OCI-M1 (cell line): ENCODE measurements at regions not wholly inside any gene's neighbourhood (a gene's known extent, or its start where the extent isn't known, plus 50 kb on each side); places are given as distances from the start of the nearest gene placed in this dataset.
"Not testable (repeated sequence)": the region's sequence is repeated elsewhere in the genome, so short reads cannot be mapped to it uniquely, and the experiment has no call there.

Experiments
- DNase-seq: peaks from one replicate; lab custom pipeline; 2025; lab: John Stamatoyannopoulos, UW

DNA sequence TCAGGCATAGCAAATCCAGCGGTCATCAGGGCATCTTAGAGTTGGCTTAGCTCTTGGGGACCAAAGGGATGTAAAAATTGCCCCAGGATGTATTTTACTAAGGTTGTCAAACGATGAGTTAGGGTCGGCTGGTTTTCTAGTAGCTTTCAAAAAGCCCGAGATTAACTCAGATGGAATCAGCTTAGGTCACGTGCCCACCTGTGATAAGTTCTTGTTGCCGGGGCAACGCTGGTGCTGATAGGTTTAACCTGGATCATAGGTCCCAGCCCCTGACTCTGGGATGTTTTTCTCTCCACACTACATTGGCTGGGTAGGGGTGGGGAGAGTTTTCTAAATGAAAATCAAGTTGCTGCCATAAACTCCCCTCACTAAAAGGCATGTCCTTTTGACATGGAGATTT is 257.3 kb upstream of the SULF2 start:
- DNase-seq, result no peak

DNA sequence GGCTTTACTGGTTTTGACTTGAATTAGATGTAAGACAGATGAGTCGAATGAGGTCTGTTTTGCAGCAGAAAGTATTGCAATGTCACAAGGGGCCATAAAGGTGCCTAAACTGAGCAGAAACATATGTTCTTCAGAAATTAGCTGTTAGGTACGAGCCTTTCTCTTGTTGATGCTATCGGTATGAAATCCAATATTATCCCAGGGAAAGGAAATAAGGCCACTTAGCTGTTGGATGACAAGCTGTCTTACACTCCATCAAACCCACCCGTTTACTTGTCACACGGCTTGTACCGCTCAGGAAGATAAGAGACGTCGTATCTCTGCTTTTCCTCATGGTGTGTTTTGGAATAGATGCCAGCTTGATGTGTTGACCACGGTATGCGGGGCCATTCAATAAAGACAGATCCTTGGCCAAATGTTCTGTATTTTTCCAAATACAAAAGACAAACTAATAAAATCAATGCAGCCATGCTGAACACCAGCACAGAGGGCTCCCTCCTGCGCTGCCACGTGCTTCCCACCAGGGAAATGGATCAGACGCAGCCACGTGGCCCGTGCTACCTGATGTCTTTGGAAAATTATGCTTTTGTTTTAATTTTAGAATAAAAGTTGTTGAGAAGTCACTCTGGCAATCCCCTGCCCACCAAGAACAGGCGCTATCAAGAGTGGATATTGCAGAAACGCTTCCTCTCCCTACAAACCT is 255.9 kb upstream of the SULF2 start:
- DNase-seq, result no peak

DNA sequence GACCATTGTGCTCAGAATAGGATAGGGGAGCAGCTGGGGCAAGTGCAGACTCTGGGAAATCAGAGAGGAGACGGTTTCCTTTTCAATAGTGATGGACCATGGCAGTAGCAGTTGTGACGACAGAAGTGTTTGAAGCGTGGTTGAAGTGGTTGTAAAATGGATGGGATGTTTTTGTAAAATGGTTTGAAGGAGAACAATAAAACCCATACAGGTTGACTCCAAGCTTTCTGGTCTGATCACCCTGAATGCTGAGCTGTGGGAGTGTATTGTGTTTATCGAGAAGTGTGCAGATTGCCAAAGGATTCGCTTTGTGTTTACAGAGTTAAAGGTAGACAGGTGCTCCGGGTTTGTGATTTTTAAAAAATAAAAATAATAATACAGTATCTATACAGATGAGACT is 255.2 kb upstream of the SULF2 start:
- no peak for DNase-seq

DNA sequence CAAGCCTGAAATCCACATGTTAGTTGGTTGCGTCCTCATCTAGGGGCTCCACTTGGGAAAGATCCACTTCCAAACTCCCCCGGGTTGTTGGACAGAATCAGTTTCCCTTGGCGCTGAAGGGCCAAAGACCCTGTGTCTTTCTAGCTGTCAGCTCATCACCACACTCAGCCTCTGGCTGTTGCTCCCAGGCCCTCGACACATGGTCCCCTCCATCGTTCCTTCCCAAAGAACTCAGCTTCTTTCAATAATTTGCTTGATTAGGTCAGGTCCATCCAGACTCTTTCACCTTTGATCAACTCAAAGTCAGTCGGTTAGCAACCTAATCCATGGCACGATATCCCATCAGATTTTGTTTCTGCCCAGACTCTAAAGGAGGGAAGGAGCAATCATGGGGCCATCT is 254.8 kb upstream of the SULF2 start:
- no peak for DNase-seq

DNA sequence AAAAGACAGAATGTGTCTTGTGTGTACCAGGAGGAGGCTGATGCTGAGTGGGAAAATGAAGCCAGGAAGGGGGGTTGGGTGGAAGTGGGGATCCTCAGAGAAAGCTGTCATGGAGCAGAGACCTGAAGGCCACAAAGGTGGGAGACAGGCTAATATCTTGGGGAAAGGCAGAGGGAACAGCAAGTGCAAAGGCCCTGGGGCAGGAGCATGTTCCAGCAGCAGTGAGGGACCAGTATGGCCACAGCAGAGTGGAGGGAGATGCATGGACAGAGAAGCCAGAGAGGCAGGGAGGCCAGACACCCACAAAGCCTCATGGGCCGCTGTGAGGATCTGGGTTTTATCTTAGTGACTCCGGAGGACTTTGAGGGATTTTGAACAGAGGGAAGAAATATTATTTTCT is 254.2 kb upstream of the SULF2 start:
- DNase-seq, result no peak

DNA sequence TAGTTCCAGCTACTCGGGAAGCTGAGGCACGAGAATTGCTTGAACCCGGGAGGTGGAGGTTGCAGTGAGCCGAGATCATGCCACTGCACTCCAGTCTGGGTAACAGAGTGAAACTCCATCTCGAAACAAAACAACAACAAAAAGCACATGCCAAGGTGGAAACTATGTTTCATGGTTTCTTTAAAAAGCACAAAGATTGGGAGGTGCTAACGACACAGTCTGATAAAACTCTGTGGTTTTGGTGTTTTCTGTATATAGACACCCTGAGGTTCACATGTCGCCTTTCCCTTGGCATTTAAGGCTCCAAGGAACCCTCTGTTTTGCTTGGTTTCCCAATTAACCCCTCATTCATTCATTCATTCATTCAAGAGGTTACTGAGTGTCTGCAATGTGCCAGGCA is 253.4 kb upstream of the SULF2 start:
- no peak for DNase-seq

DNA sequence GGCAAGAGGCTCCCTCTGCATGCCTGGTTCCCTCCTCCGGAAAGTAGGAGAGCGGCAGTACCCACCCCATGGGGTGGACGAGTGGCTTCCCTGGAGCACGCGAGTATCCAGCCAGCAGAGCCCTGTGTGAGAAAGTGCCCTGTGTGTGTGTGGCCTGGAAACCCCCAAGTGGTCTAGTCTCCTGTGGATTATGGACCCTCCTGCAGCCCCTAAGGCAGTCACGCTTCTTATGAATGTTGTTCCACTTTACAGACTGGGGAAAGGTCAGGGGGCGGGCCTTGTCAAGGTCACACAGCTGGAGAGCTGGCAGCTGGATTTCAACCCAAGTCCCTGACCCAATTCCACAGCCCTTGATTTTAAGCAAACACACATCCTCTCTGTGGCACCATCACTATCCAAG is 252.5 kb upstream of the SULF2 start:
- not testable (repeated sequence) for DNase-seq

DNA sequence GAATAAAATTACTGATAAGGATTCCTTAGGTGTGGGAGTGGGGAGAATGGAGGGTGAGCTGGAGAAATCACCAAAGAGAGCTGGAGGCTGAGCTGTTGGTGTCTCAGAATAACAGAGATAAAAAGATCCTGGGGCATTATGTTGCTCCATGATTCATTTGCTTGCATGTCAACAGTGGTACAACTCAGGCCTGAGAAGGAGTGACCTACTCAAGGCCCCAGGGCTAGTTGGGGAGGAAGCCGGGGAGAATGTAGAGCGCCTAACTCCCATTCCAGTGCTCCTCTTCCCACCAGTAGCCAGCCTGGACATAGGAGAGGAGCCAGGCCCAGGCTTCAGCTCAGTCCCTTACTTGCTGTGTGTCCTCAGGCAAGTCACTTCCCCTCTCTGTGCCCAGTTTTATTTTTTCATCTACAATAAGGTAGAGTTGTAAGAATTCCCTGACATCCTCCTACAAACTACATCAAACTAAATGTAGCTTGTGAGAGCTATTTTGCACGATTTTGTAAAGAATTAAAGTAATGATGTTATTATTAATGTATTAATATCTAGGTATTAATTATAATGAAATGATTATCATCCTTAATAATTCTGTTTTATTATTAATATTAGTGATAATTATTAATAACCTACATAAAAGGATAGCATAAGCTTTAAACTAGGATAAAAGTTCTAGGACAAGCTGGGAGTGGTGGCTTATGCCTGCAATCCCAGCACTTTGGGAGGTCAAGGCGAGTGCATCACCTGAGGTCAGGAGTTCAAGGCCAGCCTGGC is 250.9 kb upstream of the SULF2 start:
- DNase-seq, result no peak

DNA sequence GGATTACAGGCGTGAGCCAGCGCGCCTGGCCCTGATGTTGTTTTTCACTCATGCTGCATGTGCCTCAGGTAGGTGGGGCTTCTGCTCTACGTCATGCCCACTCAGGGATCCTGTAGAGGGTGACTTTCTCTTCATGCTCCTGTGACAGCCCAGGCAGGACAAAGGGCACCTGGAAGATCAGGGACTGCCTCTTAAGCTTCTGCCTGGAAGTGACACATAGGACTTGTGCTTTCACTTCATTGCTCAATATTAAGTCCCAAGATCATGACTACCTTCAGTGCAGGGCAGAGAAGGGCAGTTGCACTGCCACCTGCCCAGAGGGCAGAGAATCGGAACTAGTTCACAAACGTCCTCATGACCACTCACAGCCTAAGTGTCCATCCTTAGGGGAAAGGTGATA is 249.5 kb upstream of the SULF2 start:
- DNase-seq, result no peak

DNA sequence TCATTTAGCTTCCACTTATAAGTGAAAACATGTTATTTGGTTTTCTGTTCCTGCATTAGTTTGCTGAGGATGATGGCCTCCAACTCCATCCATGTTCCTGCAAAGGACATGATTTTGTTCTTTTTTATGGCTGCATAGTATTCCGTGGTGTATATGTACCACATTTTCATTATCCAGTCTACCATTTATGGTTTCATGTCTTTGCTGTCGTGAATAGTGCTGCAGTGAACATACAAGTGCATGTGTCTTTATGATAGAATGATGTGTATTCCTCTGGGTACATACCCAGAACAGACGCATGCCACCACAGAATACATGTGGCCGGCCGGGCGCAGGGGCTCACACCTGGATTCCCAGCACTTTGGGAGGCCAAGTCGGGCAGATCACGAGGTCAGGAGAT is 247.7 kb upstream of the SULF2 start:
- not testable (repeated sequence) for DNase-seq

DNA sequence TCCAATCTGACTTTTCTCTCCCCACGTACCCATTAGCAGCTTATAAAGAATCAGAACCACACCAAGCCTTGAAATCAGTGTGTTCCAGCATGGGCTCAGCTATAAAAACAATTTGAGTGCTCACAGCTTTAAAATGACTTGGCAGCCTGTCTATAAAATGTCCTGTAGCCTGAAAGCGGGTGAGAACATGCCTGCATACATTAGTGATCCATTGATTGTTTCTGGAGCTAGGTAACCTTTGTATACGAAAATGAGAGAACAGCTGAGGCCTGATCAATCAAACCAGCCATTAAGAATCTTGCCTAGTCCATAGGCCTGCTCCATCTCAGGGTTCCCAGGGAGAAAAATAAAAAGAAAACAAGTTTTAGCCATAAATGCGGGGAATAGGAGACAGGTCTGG is 245.8 kb upstream of the SULF2 start:
- no peak for DNase-seq

DNA sequence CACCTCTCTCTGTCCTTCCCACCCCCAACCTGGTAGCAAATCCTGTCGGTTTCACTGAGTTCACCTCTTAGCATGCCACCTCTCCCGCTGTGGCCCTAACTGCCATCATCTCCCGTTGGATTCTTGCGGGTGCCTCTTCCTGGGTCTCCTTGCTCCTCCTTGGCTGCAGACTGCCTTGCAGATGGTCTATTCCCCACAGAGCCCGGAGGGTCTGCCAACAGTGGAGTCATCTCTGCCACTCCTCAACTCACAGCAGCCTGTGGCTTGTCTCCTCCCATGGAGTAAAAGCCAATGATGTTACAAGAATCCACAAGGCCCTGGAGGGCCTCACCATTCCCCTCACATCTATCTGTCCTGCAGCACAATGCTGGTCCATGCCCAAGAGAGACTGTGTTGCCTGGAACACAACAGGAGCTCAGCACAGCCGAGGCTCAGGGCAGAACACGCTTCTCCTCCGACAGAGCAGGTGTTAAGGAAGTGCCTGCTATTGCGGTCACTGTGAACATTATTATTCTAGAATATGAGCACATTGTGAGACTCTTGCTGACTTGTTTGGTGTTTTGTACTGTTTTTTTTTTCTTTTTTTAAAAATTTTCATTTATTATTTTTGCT is 241.8 kb upstream of the SULF2 start:
- no peak for DNase-seq

DNA sequence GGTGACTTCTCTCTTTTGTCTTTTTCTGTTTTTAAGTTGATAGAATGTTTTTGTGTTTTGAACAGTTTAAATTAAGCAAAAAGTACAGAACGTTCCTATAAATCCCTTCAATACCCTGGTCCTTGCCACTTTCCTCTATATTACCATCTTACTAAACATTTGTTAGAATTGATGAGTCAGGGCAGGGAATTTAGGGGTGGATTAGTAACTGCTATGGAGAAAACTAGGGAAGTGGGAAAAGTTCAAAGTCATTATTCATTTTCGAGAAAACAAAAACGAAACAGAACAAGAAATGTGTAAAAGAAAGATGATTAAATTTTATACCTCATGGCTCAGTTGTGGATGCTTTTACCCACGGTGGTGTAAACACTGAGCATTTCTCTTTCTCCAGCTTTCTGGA is 240.4 kb upstream of the SULF2 start:
- DNase-seq, result no peak

DNA sequence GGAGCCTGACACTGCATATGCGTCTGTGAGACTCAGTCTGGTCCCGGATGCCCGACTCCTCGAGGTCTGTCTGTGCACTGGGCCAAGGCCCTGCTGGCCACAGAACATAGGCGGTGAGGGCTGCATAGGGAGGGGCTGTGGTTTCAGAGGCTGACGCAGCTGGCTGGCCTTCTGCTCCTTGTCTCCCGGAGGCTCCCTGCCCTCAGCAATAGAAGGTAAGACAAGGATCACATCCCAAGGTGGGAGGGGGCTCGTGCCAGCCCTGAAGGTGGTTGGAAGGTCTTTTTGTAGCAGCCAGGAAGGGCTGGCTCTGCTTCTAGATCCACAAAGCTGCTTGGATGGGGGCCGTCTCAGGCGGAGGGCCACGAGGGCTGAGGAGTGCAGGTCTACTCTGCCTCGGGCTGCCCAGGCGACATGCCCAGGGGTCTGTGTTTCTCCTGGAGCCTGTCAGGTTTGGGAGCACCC is 239.8 kb upstream of the SULF2 start:
- no peak for DNase-seq

DNA sequence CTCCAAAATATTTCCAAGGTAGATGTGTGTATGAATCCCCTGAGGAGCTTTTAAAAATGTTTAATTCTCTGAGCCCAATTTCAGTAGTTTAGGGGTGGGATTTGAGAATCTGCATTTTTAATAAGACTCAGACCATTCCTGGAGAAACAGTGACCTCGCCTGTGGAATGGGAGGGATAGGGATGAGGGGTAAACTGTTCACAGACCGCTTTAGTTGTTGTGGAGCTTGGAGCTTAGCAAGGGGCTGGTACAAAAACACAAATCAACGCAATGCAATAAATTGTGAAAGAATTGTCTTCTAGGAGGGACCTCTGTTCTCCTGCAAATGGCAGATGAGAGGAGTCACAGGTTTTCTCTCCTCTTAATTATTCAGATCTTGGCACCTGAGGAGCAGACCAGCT is 239.3 kb upstream of the SULF2 start:
- DNase-seq, result no peak

DNA sequence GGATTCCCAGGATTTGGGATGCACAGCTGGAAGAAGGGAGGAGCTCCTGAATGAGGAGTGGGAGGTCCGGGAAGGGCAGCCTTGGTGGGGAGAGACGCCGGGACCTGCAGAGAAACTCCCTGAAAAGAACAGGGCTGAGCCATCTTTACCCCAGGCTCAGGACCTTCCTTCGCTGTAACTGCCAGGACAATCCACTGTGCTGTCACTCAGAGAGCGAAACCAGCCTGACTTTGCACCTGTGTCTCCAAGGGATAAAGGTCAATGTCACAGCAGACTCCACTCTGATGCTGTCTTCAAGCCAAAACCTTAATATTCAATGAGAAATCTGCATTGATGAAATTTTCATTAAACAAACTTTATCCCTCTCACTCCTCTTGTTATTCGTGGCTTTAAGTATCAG is 235.4 kb upstream of the SULF2 start:
- DNase-seq, result not testable (repeated sequence)

DNA sequence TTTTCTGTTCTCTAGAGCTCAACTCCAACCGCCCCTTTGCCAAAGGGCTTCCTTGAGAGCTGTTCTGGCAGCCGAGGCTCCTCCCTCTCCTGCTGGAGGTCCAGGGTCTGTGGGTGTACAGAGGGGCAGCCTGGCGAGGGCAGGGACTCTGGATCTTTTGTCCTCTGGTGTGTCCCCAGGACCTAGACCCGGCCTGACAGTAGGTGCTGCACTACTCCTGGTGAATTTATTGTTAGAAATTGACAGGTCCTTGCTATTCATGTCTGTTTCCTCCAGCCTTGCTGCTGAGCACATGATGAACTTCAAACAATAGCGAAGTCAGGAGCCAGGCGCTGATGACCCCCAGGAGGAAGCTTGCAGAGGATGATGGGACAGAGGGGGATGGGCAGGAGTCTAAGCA is 234.7 kb upstream of the SULF2 start:
- DNase-seq, result no peak

DNA sequence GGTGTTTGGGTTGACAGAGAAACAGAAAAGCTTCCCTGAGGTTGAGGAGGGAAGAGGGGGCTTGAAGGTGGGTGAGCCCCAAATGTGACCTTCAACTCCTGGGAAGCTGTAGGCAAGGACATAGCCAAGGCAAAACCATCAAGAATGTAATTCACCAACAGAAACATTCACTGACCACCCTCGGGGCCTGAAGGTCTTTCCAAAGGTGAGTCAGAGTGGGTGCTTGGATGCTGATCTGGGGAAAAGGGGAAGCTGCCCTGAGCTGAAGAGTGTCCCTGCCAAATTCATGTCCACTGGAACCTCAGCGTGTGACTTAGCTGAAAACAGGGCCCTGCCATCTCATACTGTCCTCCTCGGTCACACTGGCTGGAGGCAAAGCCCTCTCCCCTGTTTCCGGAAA is 234.2 kb upstream of the SULF2 start:
- no peak for DNase-seq

DNA sequence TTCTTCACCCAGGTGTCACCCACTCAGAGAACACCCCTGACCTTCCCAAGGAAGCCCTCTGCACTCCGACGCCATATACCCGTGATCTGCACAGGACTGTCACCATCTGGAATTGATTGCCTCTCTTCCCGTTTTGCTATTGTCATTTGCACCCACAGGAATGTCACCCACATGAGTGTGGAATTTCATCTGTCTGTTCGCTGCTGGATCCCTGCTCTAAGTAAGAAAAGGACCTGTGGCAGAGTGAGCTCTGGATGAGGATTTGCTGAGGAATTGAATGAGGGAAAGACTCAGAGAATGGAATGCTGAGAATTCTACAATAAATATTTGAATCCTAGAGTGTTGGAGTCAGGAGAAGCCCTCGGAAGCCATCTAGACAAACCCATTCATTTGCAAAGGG is 233.6 kb upstream of the SULF2 start:
- not testable (repeated sequence) for DNase-seq

DNA sequence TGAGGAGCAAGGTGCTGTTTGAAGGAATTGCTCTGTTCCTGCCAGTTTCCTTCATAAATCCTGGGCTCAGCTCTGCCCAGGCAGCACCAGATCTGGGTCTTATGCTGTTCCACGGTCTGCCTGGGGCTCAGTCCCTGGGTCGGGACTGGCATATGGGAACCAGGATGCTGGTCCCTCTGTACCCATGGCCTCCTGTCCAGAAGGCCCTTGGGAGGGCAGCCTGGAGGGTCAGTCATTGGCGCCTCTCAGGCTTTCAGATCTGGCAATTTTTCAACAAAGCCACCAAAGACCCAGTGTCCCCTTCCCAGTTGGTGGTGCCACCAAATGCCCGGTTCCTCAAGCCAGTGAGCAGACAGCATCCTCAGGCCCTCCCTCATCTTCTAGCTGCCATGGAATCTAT is 232.7 kb upstream of the SULF2 start:
- no peak for DNase-seq

DNA sequence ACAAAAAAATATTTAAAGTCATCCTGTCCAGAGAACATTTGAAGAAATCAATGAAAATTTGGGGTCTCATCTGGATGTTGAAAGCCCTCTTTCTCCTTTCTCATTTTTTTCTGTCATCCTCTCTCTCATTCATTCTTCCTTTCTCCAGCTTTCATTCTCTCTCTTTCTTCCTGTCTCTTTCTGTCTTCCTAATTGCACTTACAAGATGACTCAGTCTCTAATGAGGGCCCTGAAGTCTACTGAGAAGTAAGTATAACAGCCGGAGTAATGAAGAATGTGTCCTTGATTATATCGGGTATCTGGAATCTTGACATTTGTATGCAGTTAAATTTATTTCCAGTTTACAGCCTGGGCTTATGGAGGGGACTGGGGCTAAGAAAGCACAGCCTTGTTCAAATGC is 232.2 kb upstream of the SULF2 start:
- no peak for DNase-seq

DNA sequence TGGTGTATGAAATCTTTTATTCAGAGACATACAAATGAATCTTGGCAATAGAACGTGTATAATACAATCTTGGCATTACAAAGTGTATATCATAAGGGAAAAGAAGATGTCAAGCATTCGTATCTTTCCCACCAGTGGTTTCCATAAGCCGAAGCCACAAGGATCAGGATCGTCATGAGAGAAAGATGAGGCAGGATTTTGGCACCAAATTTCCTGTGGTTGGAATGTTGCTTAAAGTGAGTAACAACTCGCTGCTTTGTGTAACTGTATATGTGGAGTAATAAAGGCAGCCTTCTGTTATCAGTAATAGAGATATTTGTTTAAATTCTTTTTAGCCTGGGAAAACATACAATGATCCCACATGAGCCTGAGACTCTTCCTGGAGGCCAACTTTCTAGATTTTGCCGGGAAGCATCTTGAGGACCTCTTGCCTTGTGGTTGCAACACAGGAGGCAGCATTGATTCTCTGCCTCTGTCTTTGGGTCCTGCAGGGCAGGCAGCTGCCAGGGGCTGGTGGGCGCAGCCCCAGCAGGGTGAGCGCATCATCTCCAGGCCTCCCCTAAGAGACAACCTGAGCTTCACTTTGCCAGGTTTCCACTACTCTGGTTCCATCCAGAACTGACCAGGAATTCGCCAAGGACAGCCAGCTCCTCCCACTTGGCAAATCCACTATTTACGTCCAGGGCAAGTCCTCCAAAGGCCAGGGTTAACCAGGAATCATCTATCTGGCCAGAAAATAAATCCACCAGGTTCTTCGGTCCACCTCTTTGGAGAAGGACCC is 230.9 kb upstream of the SULF2 start:
- no peak for DNase-seq
